ENCODE measurements at regions not wholly inside any gene's neighbourhood (a gene's known extent, or its start where the extent isn't known, plus 50 kb on each side); places are given as distances from the start of the nearest gene placed in this dataset.
"Not testable (repeated sequence)": the region's sequence is repeated elsewhere in the genome, so short reads cannot be mapped to it uniquely, and the experiment has no call there.

DNA sequence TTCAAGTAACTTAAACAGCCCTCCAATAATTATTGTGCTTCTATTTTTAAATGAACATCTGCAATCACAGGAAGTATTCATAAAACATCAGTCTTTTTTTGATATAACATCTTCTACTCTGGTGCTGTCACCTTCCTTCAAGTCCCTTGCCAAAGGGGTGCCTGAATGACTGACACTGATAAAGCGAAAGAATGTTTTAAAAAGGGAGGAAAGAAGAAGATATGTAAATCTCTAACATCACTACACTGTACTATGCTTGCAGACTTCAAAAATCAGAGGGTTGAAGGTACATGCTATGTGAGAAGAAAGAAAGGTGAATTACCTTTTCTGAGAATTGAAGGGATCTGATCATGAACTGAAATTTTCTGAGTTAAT is 253.7 kb downstream of the ZPLD1 start:
- no peak for DNase-seq

DNA sequence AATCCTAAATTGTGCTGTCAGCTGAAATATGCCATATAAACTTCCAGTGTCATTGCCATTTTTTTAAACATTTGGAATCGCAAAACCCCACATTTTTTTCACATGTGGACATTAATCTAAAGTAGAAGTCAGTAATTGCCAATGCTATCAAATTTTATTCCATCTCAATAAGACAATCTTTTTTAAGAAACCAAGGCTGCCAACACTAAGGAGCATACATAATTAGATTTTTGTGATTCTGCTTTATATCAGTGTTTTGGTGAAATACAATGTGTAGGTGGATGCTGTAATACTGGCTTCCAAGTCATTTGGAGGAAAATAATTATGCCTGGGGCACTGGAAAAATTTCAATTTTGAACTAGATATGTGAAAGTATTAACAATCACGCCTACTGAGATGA is 256.7 kb downstream of the ZPLD1 start:
- no peak for DNase-seq

- no peak for DNase-seq
These were observed 264.4 kb downstream of the ZPLD1 start for GRCh38 chr3:102699104-102699818.

GRCh38 chr3:102699819-102700140 is 265.0 kb downstream of the ZPLD1 start:
- DNase-seq: no peak

DNA sequence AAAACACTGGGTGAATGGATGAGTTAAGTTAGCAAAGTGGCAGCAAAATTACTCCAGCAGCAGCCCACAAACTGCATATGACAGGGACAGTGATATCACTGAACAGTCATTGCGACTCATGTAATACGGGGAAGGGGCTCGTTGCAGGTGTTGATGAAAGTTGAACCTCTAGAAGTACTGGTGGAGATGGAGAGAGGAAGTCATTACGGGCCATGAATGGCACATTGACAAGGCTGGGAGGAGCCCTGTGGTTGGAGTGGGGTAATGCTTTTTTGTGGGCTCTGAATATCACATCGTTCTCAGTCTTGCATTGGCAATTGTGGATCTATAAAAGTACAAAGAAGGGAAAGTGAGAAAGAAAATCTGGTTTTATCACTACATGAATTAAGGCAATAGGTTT is 278.1 kb downstream of the ZPLD1 start:
- DNase-seq: no peak

GRCh38 chr3:102714567-102714966 is 279.8 kb downstream of the ZPLD1 start:
- no peak for DNase-seq

- no peak for DNase-seq
These were observed 280.3 kb downstream of the ZPLD1 start for GRCh38 chr3:102715030-102715697.

- no peak for DNase-seq
These were observed 283.8 kb downstream of the ZPLD1 start for GRCh38 chr3:102718651-102719050.

GRCh38 chr3:102722317-102722716 is 287.5 kb downstream of the ZPLD1 start:
- DNase-seq: no peak

GRCh38 chr3:102727340-102727739 is 292.5 kb downstream of the ZPLD1 start:
- no peak for DNase-seq

- not testable (repeated sequence) for DNase-seq
These were observed 297.8 kb downstream of the ZPLD1 start for GRCh38 chr3:102732581-102732980.

GRCh38 chr3:102733791-102734563 is 299.2 kb downstream of the ZPLD1 start:
- DNase-seq: no peak

GRCh38 chr3:102735311-102735710 is 300.5 kb downstream of the ZPLD1 start:
- DNase-seq: no peak

GRCh38 chr3:102736288-102736974 is 301.6 kb downstream of the ZPLD1 start:
- no peak for DNase-seq

GRCh38 chr3:102736975-102737304 is 302.1 kb downstream of the ZPLD1 start:
- no peak for DNase-seq

DNA sequence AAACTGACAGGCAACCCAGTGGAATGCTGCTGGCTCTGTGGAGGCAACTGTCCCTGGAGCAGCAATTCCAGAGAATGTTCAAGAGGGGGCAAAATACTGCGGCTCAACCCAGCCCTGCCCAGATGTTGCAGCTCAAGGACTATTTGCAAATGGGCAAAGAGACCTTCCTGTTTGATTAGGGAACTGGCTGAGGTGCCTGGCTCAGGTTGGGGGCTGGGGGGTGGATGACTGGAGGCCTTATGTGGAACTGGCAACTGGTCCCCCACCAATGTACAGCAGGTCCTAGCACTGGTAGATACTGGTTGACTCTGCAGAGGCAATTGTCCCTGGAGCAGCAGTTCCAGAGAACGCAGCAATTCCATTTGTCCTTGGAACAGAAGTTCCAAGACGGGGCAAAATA is 302.5 kb downstream of the ZPLD1 start:
- DNase-seq: no peak

DNA sequence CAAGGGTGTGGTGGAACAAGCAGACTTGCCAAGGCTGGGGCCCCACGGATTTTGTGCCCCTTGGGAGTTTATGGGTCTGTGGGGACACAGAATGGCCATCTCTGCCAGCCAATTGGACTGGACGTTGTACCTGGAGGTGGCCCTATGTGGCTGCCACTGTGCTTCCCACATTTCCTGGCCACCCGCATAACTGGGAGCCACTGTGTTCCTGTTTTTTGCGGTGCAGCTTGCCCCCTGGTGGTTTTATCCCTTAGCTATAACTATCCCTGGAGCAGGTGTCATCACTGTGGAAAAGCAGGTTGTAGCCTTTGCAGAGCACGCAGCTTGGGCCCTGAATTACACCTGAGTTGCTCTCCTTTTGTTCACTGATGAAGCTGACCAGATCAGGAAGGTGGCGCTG is 306.3 kb downstream of the ZPLD1 start:
- no peak for DNase-seq

DNA sequence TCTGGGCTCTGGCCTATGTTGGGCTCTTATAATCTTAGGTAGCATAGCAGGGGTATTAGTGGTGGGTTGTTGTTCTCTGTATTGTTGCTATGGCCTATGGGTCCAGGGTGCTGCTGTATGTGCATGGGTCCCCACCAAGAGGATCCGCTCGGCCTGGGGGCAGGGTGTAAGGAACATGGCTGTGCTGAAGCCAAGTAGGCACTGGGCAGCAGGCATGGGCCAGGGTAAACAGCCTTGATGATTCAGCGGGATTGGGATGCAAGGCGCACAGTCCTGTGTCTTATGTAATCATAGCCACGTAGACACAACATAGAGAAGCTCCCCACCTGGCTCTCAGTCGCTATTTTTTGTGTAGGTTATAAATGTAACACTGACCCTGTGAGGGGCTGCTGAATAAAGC is 306.9 kb downstream of the ZPLD1 start:
- DNase-seq: no peak

DNA sequence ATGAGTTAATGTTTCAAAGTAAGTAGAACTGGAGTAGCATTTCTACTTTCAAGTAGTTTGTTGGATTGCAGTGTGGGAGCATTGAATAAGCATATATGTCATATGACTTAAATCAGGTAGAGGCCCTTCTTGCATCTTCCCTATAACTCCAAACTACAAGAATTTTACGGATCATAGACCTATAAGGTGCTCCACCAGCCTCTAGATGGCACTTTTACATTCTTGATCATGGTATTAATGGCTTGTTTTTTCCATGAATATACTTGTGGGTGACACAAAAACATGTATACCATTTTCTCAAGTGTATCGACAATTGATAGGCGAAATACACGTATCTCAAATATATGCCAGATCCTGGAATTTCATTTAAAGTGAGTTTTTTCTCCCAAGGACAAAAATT is 311.1 kb downstream of the ZPLD1 start:
- no peak for DNase-seq

DNA sequence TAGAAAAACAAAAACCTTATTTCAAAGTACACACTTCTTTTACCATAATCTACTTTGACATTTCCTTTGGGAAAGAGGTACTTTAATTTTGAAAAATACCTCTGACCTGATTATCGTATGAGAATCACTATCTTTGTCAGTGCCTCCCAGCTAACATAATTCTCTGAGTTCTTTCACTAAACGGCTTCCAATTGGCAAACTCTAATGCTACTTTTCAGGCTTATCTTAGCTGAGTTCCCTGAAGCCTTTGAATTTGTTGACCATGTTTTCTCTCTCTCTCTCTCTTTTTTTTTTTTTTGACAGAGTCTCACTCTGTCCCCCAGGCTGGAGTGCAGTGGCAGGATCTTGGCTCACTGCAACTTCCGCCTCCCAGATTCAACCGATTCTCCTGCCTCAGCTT is 312.8 kb downstream of the ZPLD1 start:
- no peak for DNase-seq

- DNase-seq: no peak
These were observed 313.8 kb downstream of the ZPLD1 start for GRCh38 chr3:102748646-102749045.

GRCh38 chr3:102750322-102750721 is 315.5 kb downstream of the ZPLD1 start:
- no peak for DNase-seq

DNA sequence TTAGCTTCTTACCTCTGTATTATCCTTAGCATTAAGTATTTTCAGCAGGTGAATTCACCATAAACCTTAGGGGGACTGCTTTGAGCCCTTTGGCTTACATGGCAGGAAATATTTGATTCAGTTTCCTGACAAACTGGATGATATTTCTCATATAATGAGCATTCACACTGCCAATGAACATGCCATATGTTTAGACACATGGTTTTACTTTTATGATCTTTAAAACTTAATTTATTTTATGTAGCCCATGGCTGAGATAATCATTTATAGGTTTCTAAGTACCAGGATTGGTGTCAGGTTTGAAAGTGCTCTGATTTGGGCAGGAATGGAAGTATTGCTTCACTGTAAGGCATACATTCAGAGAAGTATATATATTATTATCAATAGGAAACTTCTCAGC is 319.1 kb downstream of the ZPLD1 start:
- no peak for DNase-seq

DNA sequence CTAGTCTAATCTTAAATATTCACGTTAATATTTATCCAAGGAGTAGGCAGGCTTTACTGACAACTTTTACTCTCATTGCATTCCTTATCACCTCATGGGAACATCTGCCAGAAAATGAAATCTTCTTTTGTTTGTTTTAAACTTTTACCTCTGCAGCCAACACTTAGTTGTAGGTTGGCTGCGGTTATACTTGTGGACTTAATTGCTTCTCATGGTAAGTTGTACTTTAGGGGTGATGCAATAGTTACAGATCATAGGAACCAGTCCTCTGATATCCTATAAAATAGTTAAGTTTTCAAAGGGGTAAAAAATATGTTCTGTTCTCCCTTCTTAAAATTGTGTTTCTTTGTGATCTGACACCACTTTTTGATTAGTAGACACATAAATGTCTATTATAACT is 321.9 kb downstream of the ZPLD1 start:
- DNase-seq: no peak

All from suppressor macrophage treated with lipopolysaccharide for 4 hours (primary cell).